Neuron (in vitro differentiated cells): ENCODE measurements at regions not wholly inside any gene's neighbourhood (a gene's known extent, or its start where the extent isn't known, plus 50 kb on each side); places are given as distances from the start of the nearest gene placed in this dataset.

Experiments
- H2AFZ ChIP-seq: one replicate; pipeline ENCODE4 v1.6.1; 2013; ENCODE audit warnings: low read depth, mild to moderate bottlenecking, inconsistent platforms, low read length, moderate library complexity
- H3K27me3 ChIP-seq: one replicate; pipeline ENCODE4 v1.6.1; 2013; ENCODE audit warnings: low read length; ENCODE audit not compliant: insufficient read depth
- H3K36me3 ChIP-seq: one replicate; pipeline ENCODE4 v1.6.1; 2013; ENCODE audit warnings: low read length; ENCODE audit not compliant: insufficient read depth
- H3K4me1 ChIP-seq: one replicate; pipeline ENCODE4 v1.6.1; 2013; ENCODE audit warnings: low read length; ENCODE audit not compliant: insufficient read depth
- H3K4me3 ChIP-seq: 2 replicates; pipeline ENCODE4 v1.5.1; 2013; ENCODE audit warnings: mild to moderate bottlenecking, low read length, moderate library complexity
- H3K9me3 ChIP-seq: one replicate; pipeline ENCODE4 v1.6.1; 2013; ENCODE audit warnings: low read length

GRCh38 chr3:162200836-162201235 is 704.2 kb downstream of the OTOL1 start:
- no peak overlapping the region for H2AFZ ChIP-seq

GRCh38 chr3:162206648-162207047 is 710.0 kb downstream of the OTOL1 start:
- Histone ChIP-seq H3K36me3 (no peaks in the 10 kb centered on the region), H3K27me3 (no peaks in the 10 kb centered on the region), H3K9me3 (no peaks in the 10 kb centered on the region), H3K4me3 (no peak overlapping the region), H3K4me1 (peaks cover 5% of the 10 kb centered on the region), H2AFZ (no peak overlapping the region)

More at GRCh38 chr3:162200836-162201235, 704.2 kb downstream of the OTOL1 start:
- no peaks in the 10 kb centered on the region for H3K4me1 ChIP-seq
- H3K27me3 ChIP-seq, result no peaks in the 10 kb centered on the region
- no peaks in the 10 kb centered on the region for H3K9me3 ChIP-seq
- no peak overlapping the region for H3K4me3 ChIP-seq
- H3K36me3 ChIP-seq, result no peaks in the 10 kb centered on the region

DNA sequence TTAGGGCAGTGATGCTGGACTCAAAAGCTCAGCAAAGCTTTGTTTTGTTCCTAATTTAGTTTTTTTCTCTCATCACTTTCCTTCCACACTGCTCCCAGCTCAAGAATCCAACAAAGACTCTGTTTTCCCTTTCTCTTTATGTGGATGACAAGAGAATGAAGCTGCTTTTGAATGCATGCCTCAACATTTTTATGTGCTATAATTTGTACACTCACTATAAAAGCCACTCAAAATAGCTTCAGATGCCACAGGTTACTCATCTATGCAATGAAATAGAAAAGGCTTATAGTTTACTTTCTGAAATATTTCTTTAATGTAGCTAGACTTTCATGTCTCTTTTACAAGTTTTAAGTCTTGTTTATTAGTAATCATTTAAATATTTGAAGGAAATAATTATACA is 714.9 kb downstream of the OTOL1 start:
- Histone ChIP-seq H2AFZ (no peak overlapping the region), H3K36me3 (no peaks in the 10 kb centered on the region), H3K4me1 (peaks cover 8% of the 10 kb centered on the region), H3K4me3 (no peak overlapping the region), H3K9me3 (no peaks in the 10 kb centered on the region), H3K27me3 (no peaks in the 10 kb centered on the region)

GRCh38 chr3:162213196-162213595 is 716.6 kb downstream of the OTOL1 start:
- no peak overlapping the region for H3K4me3 ChIP-seq
- no peak overlapping the region for H2AFZ ChIP-seq
- H3K4me1 ChIP-seq, result peaks cover 8% of the 10 kb centered on the region
- no peaks in the 10 kb centered on the region for H3K27me3 ChIP-seq
- H3K9me3 ChIP-seq, result no peaks in the 10 kb centered on the region
- no peaks in the 10 kb centered on the region for H3K36me3 ChIP-seq

DNA sequence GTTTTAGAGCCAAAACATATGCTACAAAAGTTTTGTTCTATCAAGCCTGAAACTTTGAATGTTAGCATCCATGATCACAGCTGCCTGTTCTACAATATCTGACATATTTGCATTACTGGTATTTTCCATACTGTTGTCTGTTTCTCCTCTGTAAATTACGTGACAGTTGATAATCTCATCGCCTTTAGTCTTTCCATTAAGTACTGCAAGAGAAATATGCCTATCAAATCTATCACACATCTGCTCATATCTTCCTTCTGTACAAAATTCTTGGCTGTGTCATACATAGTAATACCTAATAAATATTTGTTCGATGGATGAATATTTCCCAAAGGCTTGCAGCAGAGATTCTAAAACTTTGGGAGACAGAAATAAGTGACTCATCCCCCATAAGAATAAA is 717.3 kb downstream of the OTOL1 start:
- H3K4me1 ChIP-seq, result peaks cover 8% of the 10 kb centered on the region
- H2AFZ ChIP-seq, result no peak overlapping the region
- H3K36me3 ChIP-seq, result no peaks in the 10 kb centered on the region
- H3K27me3 ChIP-seq, result no peaks in the 10 kb centered on the region
- no peaks in the 10 kb centered on the region for H3K9me3 ChIP-seq
- no peak overlapping the region for H3K4me3 ChIP-seq

- H3K9me3 ChIP-seq, result no peaks in the 10 kb centered on the region
- H3K36me3 ChIP-seq, result no peaks in the 10 kb centered on the region
- no peak overlapping the region for H3K4me3 ChIP-seq
- no peaks in the 10 kb centered on the region for H3K27me3 ChIP-seq
- H2AFZ ChIP-seq, result no peak overlapping the region
- no peaks in the 10 kb centered on the region for H3K4me1 ChIP-seq
Measured at GRCh38 chr3:162217647-162218046, 721.0 kb downstream of the OTOL1 start.

GRCh38 chr3:162218479-162218878 is 721.9 kb downstream of the OTOL1 start:
- Histone ChIP-seq H2AFZ (no peak overlapping the region), H3K36me3 (no peaks in the 10 kb centered on the region), H3K9me3 (no peaks in the 10 kb centered on the region), H3K4me3 (no peak overlapping the region), H3K4me1 (no peaks in the 10 kb centered on the region), H3K27me3 (no peaks in the 10 kb centered on the region)

DNA sequence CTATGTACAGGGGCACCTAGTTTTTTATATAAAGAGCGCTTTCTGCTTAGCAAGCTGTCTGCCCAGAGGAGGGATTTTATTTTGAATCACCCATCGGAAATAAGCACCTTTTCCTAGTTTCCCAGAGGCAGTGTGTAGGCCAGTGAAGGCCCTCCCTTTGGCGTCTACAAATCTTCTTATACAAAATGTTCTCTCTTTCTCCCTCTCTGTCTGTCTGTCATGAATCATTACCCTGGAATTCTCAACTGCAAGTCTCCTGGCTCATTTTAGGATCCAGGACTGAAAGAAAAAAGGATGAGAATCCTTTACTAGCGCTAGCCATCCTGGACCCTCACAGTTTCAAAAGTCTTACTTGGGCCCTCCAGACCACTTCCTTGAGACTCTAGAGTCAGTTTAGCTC is 728.1 kb downstream of the OTOL1 start:
- H3K27me3 ChIP-seq, result no peaks in the 10 kb centered on the region
- no peaks in the 10 kb centered on the region for H3K9me3 ChIP-seq
- no peak overlapping the region for H2AFZ ChIP-seq
- no peak overlapping the region for H3K4me3 ChIP-seq
- no peaks in the 10 kb centered on the region for H3K4me1 ChIP-seq
- H3K36me3 ChIP-seq, result no peaks in the 10 kb centered on the region

GRCh38 chr3:162236949-162237348 is 740.3 kb downstream of the OTOL1 start:
- H3K4me3 ChIP-seq, result no peak overlapping the region
- H3K4me1 ChIP-seq, result no peaks in the 10 kb centered on the region
- H2AFZ ChIP-seq, result no peak overlapping the region
- no peaks in the 10 kb centered on the region for H3K36me3 ChIP-seq
- no peaks in the 10 kb centered on the region for H3K9me3 ChIP-seq
- H3K27me3 ChIP-seq, result no peaks in the 10 kb centered on the region

DNA sequence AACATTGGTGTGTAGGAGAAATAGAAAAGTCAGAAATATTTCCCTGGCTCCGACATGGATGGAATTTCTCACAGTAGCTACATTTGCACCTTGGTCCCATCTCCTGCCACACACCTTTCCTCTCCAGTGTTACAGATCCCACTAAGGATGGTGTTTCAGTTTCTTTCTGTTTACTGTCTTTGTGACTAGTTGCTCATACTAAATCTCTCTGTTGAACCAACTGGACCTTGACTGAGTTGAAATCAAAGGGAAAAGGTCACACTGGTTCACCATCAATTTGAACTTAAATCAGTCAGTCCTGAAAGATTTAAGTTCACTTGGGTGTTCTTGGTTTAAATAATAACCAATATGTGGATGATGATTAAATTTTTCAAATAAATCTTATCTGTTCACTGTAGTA is 754.2 kb downstream of the OTOL1 start:
- Histone ChIP-seq H2AFZ (no peak overlapping the region), H3K9me3 (no peaks in the 10 kb centered on the region), H3K27me3 (no peaks in the 10 kb centered on the region), H3K4me1 (no peaks in the 10 kb centered on the region), H3K36me3 (no peaks in the 10 kb centered on the region), H3K4me3 (no peak overlapping the region)

GRCh38 chr3:162262129-162262528 is 765.5 kb downstream of the OTOL1 start:
- Histone ChIP-seq H3K4me3 (no peak overlapping the region), H3K36me3 (no peaks in the 10 kb centered on the region), H2AFZ (no peak overlapping the region), H3K4me1 (no peaks in the 10 kb centered on the region), H3K9me3 (no peaks in the 10 kb centered on the region), H3K27me3 (no peaks in the 10 kb centered on the region)

DNA sequence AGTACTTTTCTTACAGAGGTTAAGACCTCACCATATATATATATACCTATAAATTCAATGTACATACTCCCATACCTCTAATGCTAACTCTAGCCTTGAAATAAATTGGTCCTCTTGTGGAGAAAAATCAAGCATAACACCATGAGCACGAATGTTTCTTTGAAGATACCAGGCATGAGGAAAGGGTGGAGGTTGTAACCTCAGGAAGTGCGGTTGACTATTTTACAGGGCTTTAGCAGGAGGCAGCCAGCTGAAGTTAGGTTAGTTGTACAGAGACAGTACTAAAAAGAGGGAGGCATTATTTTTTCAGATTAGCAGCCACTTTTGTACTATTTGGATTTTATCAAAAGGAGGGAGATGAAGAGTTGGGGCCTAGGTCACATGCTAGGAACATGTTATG is 767.0 kb downstream of the OTOL1 start:
- Histone ChIP-seq H3K4me3 (no peak overlapping the region), H3K27me3 (no peaks in the 10 kb centered on the region), H2AFZ (no peak overlapping the region), H3K4me1 (no peaks in the 10 kb centered on the region), H3K9me3 (no peaks in the 10 kb centered on the region), H3K36me3 (no peaks in the 10 kb centered on the region)

GRCh38 chr3:162269636-162270458 is 773.2 kb downstream of the OTOL1 start:
- Histone ChIP-seq H3K27me3 (no peaks in the 10 kb centered on the region), H3K4me1 (peaks cover 15% of the 10 kb centered on the region), H3K36me3 (no peaks in the 10 kb centered on the region), H3K4me3 (no peak overlapping the region), H3K9me3 (no peaks in the 10 kb centered on the region), H2AFZ (no peak overlapping the region)

DNA sequence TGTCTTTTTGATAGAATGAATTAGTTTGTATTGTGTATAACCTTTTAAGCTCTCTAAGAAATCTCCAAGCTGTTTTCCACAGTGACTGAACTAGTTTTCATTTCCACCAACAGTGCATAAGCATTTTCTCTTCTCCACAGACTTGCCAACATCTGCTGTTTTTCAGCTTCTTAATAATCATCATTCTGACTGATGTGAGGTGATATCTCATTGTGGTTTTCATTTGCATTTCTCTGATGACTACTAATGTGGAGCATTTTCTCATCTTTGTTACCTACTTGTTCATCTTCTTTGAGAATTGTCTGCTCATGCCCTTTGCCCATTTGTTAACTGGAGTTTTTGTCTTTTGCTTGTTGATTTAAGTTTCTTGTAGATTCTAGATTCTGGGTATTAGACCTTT is 777.5 kb downstream of the OTOL1 start:
- H2AFZ ChIP-seq, result no peak overlapping the region
- peaks cover 12% of the 10 kb centered on the region for H3K4me1 ChIP-seq
- no peaks in the 10 kb centered on the region for H3K9me3 ChIP-seq
- no peaks in the 10 kb centered on the region for H3K36me3 ChIP-seq
- no peaks in the 10 kb centered on the region for H3K27me3 ChIP-seq
- H3K4me3 ChIP-seq, result no peak overlapping the region
